IMR-90 (cell line): ENCODE measurements at regions not wholly inside any gene's neighbourhood (a gene's known extent, or its start where the extent isn't known, plus 50 kb on each side); places are given as distances from the start of the nearest gene placed in this dataset.

ENCODE experiments used
- ATAC-seq: fragments of 200-7000 bp; cut with Tn5 transposase; 2 replicates; pipeline ENCODE4 v1.9.1; 2020; ENCODE audit warnings: low read depth, mild to moderate bottlenecking, moderate library complexity
- BruUV-seq: library from RNA; stranded (reverse); fragments of 400-500 nt; replicated peaks from 2 replicates; lab custom pipeline; 2021; lab: Mats Ljungman, UMichigan
- CTCF ChIA-PET: fragments of 300-600 bp; formaldehyde crosslinking; extraction: SDS; loops from one replicate; lab custom pipeline; 2021; ENCODE audit warnings: antibody characterized with exemption; lab: Yijun Ruan, JAX
- POLR2A ChIA-PET: fragments of 300-600 bp; sonication (Branson Sonifier 250); formaldehyde crosslinking; loops from one replicate; lab custom pipeline; 2022; ENCODE audit warnings: antibody characterized with exemption; ENCODE audit not compliant: unreplicated experiment; lab: Charles Lee
- DNase-seq: peaks from one replicate; pipeline ENCODE4 v3.0.0; 2013
- H2AFZ ChIP-seq: replicated peaks from 2 replicates; pipeline ENCODE3; 2013; ENCODE audit warnings: low read length, mild to moderate bottlenecking; ENCODE audit not compliant: poor library complexity
- H2AK5ac ChIP-seq: 2 replicates; pipeline ENCODE4 v1.6.1; 2013; ENCODE audit warnings: low read depth, low read length, inconsistent platforms
- H2AK9ac ChIP-seq: replicated peaks from 2 replicates; pipeline ENCODE3; 2013; ENCODE audit warnings: mild to moderate bottlenecking, low read depth, low read length, moderate library complexity; ENCODE audit not compliant: poor library complexity
- H2BK120ac ChIP-seq: 2 replicates; pipeline ENCODE4 v1.6.1; 2013; ENCODE audit warnings: low read depth, low read length, inconsistent platforms
- H2BK15ac ChIP-seq: 3 replicates; pipeline ENCODE4 v1.6.1; 2013; ENCODE audit warnings: low read depth, low read length, inconsistent platforms
- H2BK20ac ChIP-seq: 2 replicates; pipeline ENCODE4 v1.6.1; 2013; ENCODE audit warnings: low read depth, mild to moderate bottlenecking, inconsistent platforms, low read length, moderate library complexity
- H2BK5ac ChIP-seq: 2 replicates; pipeline ENCODE4 v1.6.1; 2013; ENCODE audit warnings: mild to moderate bottlenecking, low read depth, low read length, inconsistent platforms; ENCODE audit not compliant: poor library complexity, severe bottlenecking
- H3K14ac ChIP-seq: replicated peaks from 2 replicates; pipeline ENCODE4 v1.6.1; 2013; ENCODE audit warnings: low read depth, low read length, inconsistent platforms
- H3K18ac ChIP-seq: 2 replicates; pipeline ENCODE4 v1.6.1; 2013; ENCODE audit warnings: low read depth, low read length, control low read depth
- H3K23ac ChIP-seq: 2 replicates; pipeline ENCODE4 v1.6.1; 2013; ENCODE audit warnings: low read depth, low read length, inconsistent platforms
- H3K27ac ChIP-seq: 2 replicates; pipeline ENCODE4 v1.5.1; 2013; ENCODE audit warnings: mild to moderate bottlenecking, control low read depth, low read length; ENCODE audit not compliant: insufficient read depth
- H3K27me3 ChIP-seq: 2 replicates; pipeline ENCODE4 v1.6.1; 2013; ENCODE audit warnings: low read length; ENCODE audit not compliant: control insufficient read depth, insufficient read depth
- H3K36me3 ChIP-seq: 2 replicates; pipeline ENCODE4 v1.6.1; 2013; ENCODE audit warnings: low read length, mixed read lengths; ENCODE audit not compliant: control insufficient read depth, insufficient read depth
- H3K4ac ChIP-seq: 2 replicates; pipeline ENCODE4 v1.6.1; 2013; ENCODE audit warnings: low read depth, low read length, inconsistent platforms
- H3K4me1 ChIP-seq: 2 replicates; pipeline ENCODE4 v1.6.1; 2013; ENCODE audit warnings: low read length, mixed read lengths; ENCODE audit not compliant: control insufficient read depth, insufficient read depth
- H3K4me2 ChIP-seq: 2 replicates; pipeline ENCODE4 v1.6.1; 2013; ENCODE audit warnings: low read depth, mild to moderate bottlenecking, control low read depth, low read length, moderate library complexity
- H3K4me3 ChIP-seq: 2 replicates; pipeline ENCODE4 v1.5.1; 2013; ENCODE audit warnings: low read depth, mild to moderate bottlenecking, control low read depth, low read length, moderate library complexity; ENCODE audit not compliant: insufficient read depth
- H3K56ac ChIP-seq: 2 replicates; pipeline ENCODE4 v1.6.1; 2013; ENCODE audit warnings: low read length, inconsistent platforms; ENCODE audit not compliant: insufficient read depth; ENCODE audit errors: extremely low read depth
- H3K79me1 ChIP-seq, 2 experiments: 2 replicates each; pipeline ENCODE4 v1.6.1; 2013; ENCODE audit warnings: low read length in 2 of 2, inconsistent platforms in 1 of 2, low read depth in 1 of 2
- H3K9ac ChIP-seq: 2 replicates; pipeline ENCODE4 v1.6.1; 2013; ENCODE audit warnings: low read depth, low read length, control low read depth
- H3K9me1 ChIP-seq: 2 replicates; pipeline ENCODE4 v1.6.1; 2013; ENCODE audit warnings: low read length, inconsistent platforms; ENCODE audit not compliant: insufficient read depth
- H3K9me3 ChIP-seq: 2 replicates; pipeline ENCODE4 v1.6.1; 2013; ENCODE audit warnings: low read length; ENCODE audit not compliant: control insufficient read depth, insufficient read depth
- H4K20me1 ChIP-seq: 2 replicates; pipeline ENCODE4 v1.6.1; 2013; ENCODE audit warnings: low read length, inconsistent platforms; ENCODE audit not compliant: insufficient read depth
- H4K5ac ChIP-seq: 2 replicates; pipeline ENCODE4 v1.6.1; 2013; ENCODE audit warnings: mild to moderate bottlenecking, low read depth, low read length, control low read depth
- H4K8ac ChIP-seq, 2 experiments: 2 replicates each; pipeline ENCODE4 v1.6.1; 2013; ENCODE audit warnings: low read depth in 2 of 2, low read length in 2 of 2, control low read depth in 1 of 2, inconsistent platforms in 1 of 2
- H4K91ac ChIP-seq: 2 replicates; pipeline ENCODE4 v1.6.1; 2013; ENCODE audit warnings: low read depth, low read length, inconsistent platforms; ENCODE audit not compliant: insufficient read depth
- CEBPB ChIP-seq: IDR thresholded peaks from 2 replicates; pipeline ENCODE4 v1.6.1; 2012; ENCODE audit warnings: low read depth, low read length, improper control_type of control experiment
- FOS ChIP-seq: fragments of 150-350 bp; IDR thresholded peaks from 2 replicates; pipeline ENCODE4 v1.6.1; 2016; ENCODE audit warnings: low read depth, low read length
- MAFK ChIP-seq: IDR thresholded peaks from 2 replicates; pipeline ENCODE4 v1.6.1; 2012; ENCODE audit warnings: low read depth, low read length, improper control_type of control experiment
- MXI1 ChIP-seq: IDR thresholded peaks from 2 replicates; pipeline ENCODE4 v1.6.1; 2012; ENCODE audit warnings: low read depth, mild to moderate bottlenecking, low read length, moderate library complexity, borderline replicate concordance
- POLR2A ChIP-seq: IDR thresholded peaks from 2 replicates; pipeline ENCODE4 v1.6.1; 2012; ENCODE audit warnings: mild to moderate bottlenecking, low read depth, low read length
- RCOR1 ChIP-seq: IDR thresholded peaks from 2 replicates; pipeline ENCODE4 v1.6.1; 2012; ENCODE audit warnings: mild to moderate bottlenecking, low read length, improper control_type of control experiment; ENCODE audit not compliant: insufficient replicate concordance
- RFX5 ChIP-seq: IDR thresholded peaks from 2 replicates; pipeline ENCODE4 v1.8.0; 2012; ENCODE audit warnings: low read depth, mild to moderate bottlenecking, low read length, moderate library complexity
- SMC3 ChIP-seq: fragments of 150-350 bp; IDR thresholded peaks from 2 replicates; pipeline ENCODE4 v1.6.1; 2016; ENCODE audit warnings: low read depth, mild to moderate bottlenecking, antibody characterized with exemption, low read length, moderate library complexity
- WGBS, 2 experiments: methylation state at CpG; one replicate each; pipeline versions ENCODE4 v1.1.5 to v1.1.7; 2013; ENCODE audit warnings: missing lambda C conversion rate in 2 of 2; ENCODE audit not compliant: insufficient read length in 1 of 2; ENCODE audit errors: extremely low coverage in 2 of 2; 5-methylcytosine and 5-hydroxymethylcytosine counted together
- dilution Hi-C: fragments of 300-500 bp; cut with HindIII; formaldehyde crosslinking; loops from one replicate; pipeline ENCODE4 v1.14.3; 2018; ENCODE audit warnings: low sequenced_read_pairs; ENCODE audit not compliant: unreplicated experiment
- in situ Hi-C: fragments of 300-500 bp; cut with MboI; formaldehyde crosslinking; loops from 3 replicates; pipeline ENCODE4 v1.14.3; 2019; ENCODE audit warnings: low sequenced_read_pairs, inconsistent platforms, mixed read lengths
- intact Hi-C: fragments of 100-400 bp; cut with micrococcal nuclease; formaldehyde crosslinking; loops from 2 replicates; pipeline ENCODE4 v1.10.0; 2022
- TF ChIP-seq, protein P1 (sequence below): conservative IDR thresholded peaks from 2 replicates; pipeline ENCODE4 v1.5.1; 2012; ENCODE audit warnings: mild to moderate bottlenecking, low read depth, low read length, improper control_type of control experiment
- TF ChIP-seq, protein P2 (sequence below): fragments of 150-350 bp; IDR thresholded peaks from 2 replicates; pipeline ENCODE4 v1.6.1; 2017; ENCODE audit warnings: mild to moderate bottlenecking, antibody characterized with exemption, low read length, low read depth

DNA sequence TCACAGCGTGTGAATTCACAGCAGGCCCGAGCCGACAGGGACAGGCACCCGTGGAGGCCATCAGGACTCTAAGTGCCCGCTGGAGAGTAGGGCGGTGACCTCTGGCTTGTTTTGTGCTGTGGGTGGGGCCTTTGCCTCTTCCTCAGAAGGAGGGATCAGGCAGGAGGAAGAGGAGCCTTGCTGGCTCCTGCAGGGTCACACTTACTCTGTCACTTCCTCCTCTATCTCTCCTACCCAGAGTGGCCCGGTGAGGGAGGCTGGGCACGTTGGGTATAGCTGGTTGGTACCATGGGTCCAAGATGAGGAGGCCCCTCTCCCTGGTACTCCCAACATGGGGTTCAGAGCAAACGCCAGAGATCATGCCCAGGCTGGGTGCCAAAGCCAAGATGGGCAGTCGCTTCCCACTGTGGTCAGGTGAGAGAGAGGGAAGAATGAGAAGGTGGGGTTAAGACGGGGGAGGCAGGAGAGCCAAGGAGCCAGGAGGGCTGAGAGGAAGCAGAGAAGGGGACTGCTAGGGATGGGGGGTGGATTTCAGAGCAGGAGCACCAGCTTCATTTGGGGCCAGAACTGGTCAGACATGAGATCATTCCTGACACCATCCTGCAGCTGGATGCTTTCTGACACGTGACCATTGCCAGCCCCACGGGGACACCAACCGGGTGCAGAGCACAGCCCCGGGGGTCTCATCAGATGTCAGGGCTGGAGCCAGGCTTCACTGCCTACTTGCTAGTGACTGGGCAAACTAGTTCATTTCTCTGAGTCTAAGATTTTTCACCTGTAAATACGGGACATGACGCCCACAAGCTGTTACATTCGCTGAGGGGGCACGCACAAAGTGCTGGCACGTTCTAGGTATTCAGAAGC lies 54.8 kb upstream of the CACUL1 start (continued):
- TF ChIP-seq, protein P1, sequence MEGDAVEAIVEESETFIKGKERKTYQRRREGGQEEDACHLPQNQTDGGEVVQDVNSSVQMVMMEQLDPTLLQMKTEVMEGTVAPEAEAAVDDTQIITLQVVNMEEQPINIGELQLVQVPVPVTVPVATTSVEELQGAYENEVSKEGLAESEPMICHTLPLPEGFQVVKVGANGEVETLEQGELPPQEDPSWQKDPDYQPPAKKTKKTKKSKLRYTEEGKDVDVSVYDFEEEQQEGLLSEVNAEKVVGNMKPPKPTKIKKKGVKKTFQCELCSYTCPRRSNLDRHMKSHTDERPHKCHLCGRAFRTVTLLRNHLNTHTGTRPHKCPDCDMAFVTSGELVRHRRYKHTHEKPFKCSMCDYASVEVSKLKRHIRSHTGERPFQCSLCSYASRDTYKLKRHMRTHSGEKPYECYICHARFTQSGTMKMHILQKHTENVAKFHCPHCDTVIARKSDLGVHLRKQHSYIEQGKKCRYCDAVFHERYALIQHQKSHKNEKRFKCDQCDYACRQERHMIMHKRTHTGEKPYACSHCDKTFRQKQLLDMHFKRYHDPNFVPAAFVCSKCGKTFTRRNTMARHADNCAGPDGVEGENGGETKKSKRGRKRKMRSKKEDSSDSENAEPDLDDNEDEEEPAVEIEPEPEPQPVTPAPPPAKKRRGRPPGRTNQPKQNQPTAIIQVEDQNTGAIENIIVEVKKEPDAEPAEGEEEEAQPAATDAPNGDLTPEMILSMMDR = no peak

DNA sequence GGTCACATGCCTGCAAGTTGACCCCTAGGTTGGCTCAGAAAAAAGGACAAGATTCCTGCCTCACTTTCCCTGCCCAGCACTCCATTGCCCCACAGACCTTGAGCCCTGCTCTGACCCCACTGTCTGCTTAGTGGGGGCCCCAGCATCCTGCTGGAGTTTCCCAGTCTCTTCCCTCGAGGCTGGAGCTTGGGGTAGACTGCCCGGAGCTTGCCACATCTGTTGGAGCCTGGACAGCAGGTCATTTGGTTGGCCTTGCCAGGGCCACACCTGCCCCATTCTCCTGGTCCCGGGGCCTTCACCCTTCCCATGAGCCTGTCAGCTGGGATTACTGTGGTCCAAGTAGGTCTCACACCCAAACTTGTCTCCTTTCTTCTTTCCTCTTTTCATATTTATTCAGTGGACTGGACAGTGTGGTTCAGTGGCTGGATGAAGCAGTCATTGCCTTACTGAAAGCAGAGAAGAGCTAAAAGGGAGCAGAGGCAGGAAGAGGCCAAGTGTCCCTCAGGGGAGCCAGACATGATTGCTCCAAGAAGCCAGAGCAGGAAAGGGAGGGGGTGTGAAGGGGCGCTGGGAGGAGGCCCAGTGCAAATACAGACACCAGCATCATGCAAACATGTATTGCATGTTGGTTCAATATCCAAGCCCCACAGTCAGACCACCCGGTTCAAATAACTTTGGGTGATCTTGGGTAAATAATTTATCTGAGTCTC lies 56.2 kb upstream of the CACUL1 start:
- Histone ChIP-seq H3K4me3 (no peak overlapping the region), H2AK9ac (no peak overlapping the region), H3K36me3 (no peaks in the 10 kb centered on the region), H3K18ac (no peak overlapping the region), H2AFZ (peak overlapping the region; percentile 33), H3K14ac (no peak overlapping the region), H2BK20ac (no peak overlapping the region), H4K5ac (no peak overlapping the region), H2AK5ac (no peak overlapping the region), H3K4me2 (no peak overlapping the region), H4K8ac (no peak overlapping the region), H2BK5ac (no peak overlapping the region), H2BK15ac (no peak overlapping the region), H3K9ac (no peak overlapping the region), H2BK120ac (no peak overlapping the region), H3K56ac (no peak overlapping the region), H3K9me3 (no peaks in the 10 kb centered on the region), H3K27me3 (peaks cover 17% of the 10 kb centered on the region; the same call in 1 of the 2 replicates), H3K9me1 (no peaks in the 10 kb centered on the region), H3K4ac (no peak overlapping the region), H3K23ac (no peak overlapping the region), H3K4me1 (no peaks in the 10 kb centered on the region), H3K27ac (no peak overlapping the region), H3K79me1 (no peaks in the 10 kb centered on the region), H4K91ac (no peak overlapping the region), H4K20me1 (no peaks in the 10 kb centered on the region)
- intact Hi-C loops = no loop called here
- dilution Hi-C loops = no loop called here
- WGBS, 2 experiments = 29% methylated on average over 2 of the region's 5 CpGs; no CpG with 5 or more reads in 1 of the 2 experiments
- BruUV-seq = no TSS peak
- DNase-seq (no peak), ATAC-seq (no peak)
- in situ Hi-C loops = no loop called here
- ChIA-PET POLR2A (no interaction called here), CTCF (no interaction called here)
- TF ChIP-seq, protein P1 = no peak
- no peak for TF ChIP-seq FOS
- no peak for TF ChIP-seq RFX5
- no peak for TF ChIP-seq RCOR1
- no peak for TF ChIP-seq MXI1
- TF ChIP-seq MAFK = no peak
- TF ChIP-seq SMC3 = no peak
- TF ChIP-seq, protein P2, sequence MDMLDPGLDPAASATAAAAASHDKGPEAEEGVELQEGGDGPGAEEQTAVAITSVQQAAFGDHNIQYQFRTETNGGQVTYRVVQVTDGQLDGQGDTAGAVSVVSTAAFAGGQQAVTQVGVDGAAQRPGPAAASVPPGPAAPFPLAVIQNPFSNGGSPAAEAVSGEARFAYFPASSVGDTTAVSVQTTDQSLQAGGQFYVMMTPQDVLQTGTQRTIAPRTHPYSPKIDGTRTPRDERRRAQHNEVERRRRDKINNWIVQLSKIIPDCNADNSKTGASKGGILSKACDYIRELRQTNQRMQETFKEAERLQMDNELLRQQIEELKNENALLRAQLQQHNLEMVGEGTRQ = no peak
- TF ChIP-seq POLR2A = no peak
- no peak for TF ChIP-seq CEBPB
